B cell (primary cell): ENCODE measurements at regions not wholly inside any gene's neighbourhood (a gene's known extent, or its start where the extent isn't known, plus 50 kb on each side); places are given as distances from the start of the nearest gene placed in this dataset.

Source experiments
- ATAC-seq: fragments of 200-7000 bp; cut with Tn5 transposase; one replicate; pipeline ENCODE4 v1.10.0; 2021; ENCODE audit warnings: low read depth, mild to moderate bottlenecking, moderate number of reproducible peaks, moderate library complexity
- CTCF ChIA-PET: fragments of 350-600 bp; sonication (Branson Sonifier 250); formaldehyde crosslinking; loops from one replicate; lab custom pipeline; 2021; ENCODE audit warnings: antibody characterized with exemption, inconsistent platforms; lab: Charles Lee
- POLR2A ChIA-PET: fragments of 350-600 bp; sonication (Branson Sonifier 250); formaldehyde crosslinking; loops from one replicate; lab custom pipeline; 2021; ENCODE audit warnings: antibody characterized with exemption; lab: Charles Lee
- DNase-seq: peaks from one replicate; pipeline ENCODE4 v3.0.0; 2013
- H2AFZ ChIP-seq: 2 replicates; pipeline ENCODE4 v1.6.1; 2012; ENCODE audit warnings: mild to moderate bottlenecking, low read depth, low read length; ENCODE audit not compliant: insufficient read depth, poor library complexity, severe bottlenecking
- H3K27ac ChIP-seq, 2 donors: 1 replicate in 1 of 2; 2 replicates in 1 of 2; pipeline ENCODE4 v1.5.1; 2012 to 2013; ENCODE audit warnings: low read length in 2 of 2, mild to moderate bottlenecking in 2 of 2, moderate library complexity in 1 of 2
- H3K27me3 ChIP-seq, 4 experiments: fragments of 200-600 bp in 1 of 4; sonication (generic) in 1 of 4; replicated peaks in 1 of 4; 1 replicate in 2 of 4; 2 replicates in 2 of 4; pipeline versions ENCODE4 v1.6.1 to v1.7.0; 2013 to 2016; ENCODE audit warnings: low read length in 3 of 4, mild to moderate bottlenecking in 2 of 4, mixed read lengths in 1 of 4, moderate library complexity in 1 of 4; ENCODE audit not compliant: insufficient read depth in 4 of 4, control insufficient read depth in 3 of 4; ENCODE audit errors: control extremely low read depth in 1 of 4
- H3K36me3 ChIP-seq, 2 experiments: replicated peaks in 1 of 2; 1 replicate in 1 of 2; 2 replicates in 1 of 2; pipeline versions ENCODE4 v1.6.1 to v1.7.1; 2013; ENCODE audit warnings: low read length in 1 of 2; ENCODE audit not compliant: insufficient read depth in 2 of 2, control insufficient read depth in 1 of 2; ENCODE audit errors: control extremely low read depth in 1 of 2, extremely low read depth in 1 of 2
- H3K4me1 ChIP-seq, 2 donors: fragments of 200-600 bp in 1 of 2; sonication (generic) in 1 of 2; 1 replicate in 1 of 2; 2 replicates in 1 of 2; pipeline versions ENCODE4 v1.5.1 to v1.6.1; 2013 to 2017; ENCODE audit warnings: low read length in 2 of 2; ENCODE audit not compliant: control insufficient read depth in 2 of 2, insufficient read depth in 2 of 2
- H3K4me2 ChIP-seq: replicated peaks from 2 replicates; pipeline ENCODE3; 2012; ENCODE audit warnings: mild to moderate bottlenecking, low read depth, low read length; ENCODE audit not compliant: poor library complexity, severe bottlenecking
- H3K4me3 ChIP-seq, 5 experiments: fragments of 200-600 bp in 1 of 5; sonication (generic) in 1 of 5; 1 replicate in 3 of 5; 2 replicates in 2 of 5; pipeline versions ENCODE4 v1.5.1 to v1.7.0; 2011 to 2016; ENCODE audit warnings: low read length in 4 of 5, mild to moderate bottlenecking in 4 of 5, low read depth in 2 of 5, control low read depth in 1 of 5, moderate library complexity in 1 of 5; ENCODE audit not compliant: insufficient read depth in 1 of 5; ENCODE audit errors: control extremely low read depth in 1 of 5, extremely low read depth in 1 of 5
- H3K79me2 ChIP-seq: fragments of 200-600 bp; sonication (generic); one replicate; pipeline ENCODE4 v1.6.0; 2016; ENCODE audit warnings: low read length; ENCODE audit not compliant: control insufficient read depth, insufficient read depth
- H3K9ac ChIP-seq: fragments of 200-600 bp; sonication (generic); 2 replicates; pipeline ENCODE4 v1.6.1; 2017; ENCODE audit warnings: mild to moderate bottlenecking, low read length, moderate library complexity
- H3K9me3 ChIP-seq, 3 donors: one replicate each; pipeline versions ENCODE4 v1.6.1 to v1.7.1; 2013; ENCODE audit warnings: low read length in 2 of 3; ENCODE audit not compliant: control insufficient read depth in 2 of 3, insufficient read depth in 1 of 3; ENCODE audit errors: control extremely low read depth in 1 of 3
- H4K20me1 ChIP-seq: 2 replicates; pipeline ENCODE4 v1.6.0; 2012; ENCODE audit warnings: mild to moderate bottlenecking, low read length; ENCODE audit not compliant: insufficient read depth, control insufficient read depth, poor library complexity, severe bottlenecking
- H3K27ac Mint-ChIP-seq: one replicate; pipeline ENCODE4 v1.8.0; 2021; ENCODE audit warnings: mixed read lengths
- H3K27me3 Mint-ChIP-seq: one replicate; pipeline ENCODE4 v1.8.0; 2021; ENCODE audit warnings: mixed read lengths
- H3K4me1 Mint-ChIP-seq: one replicate; pipeline ENCODE4 v1.8.0; 2021; ENCODE audit warnings: mixed read lengths
- H3K4me3 Mint-ChIP-seq: one replicate; pipeline ENCODE4 v1.8.0; 2021; ENCODE audit warnings: mixed read lengths
- H3K9me3 Mint-ChIP-seq: one replicate; pipeline ENCODE4 v1.8.0; 2022; ENCODE audit warnings: mixed read lengths; ENCODE audit not compliant: insufficient read depth
- CTCF ChIP-seq: fragments of 200-600 bp; IDR thresholded peaks from one replicate; pipeline ENCODE4 v1.8.0; 2022; ENCODE audit warnings: antibody characterized with exemption, mild to moderate bottlenecking
- EZH2 ChIP-seq: IDR thresholded peaks from 2 replicates; pipeline ENCODE4 v1.6.1; 2012; ENCODE audit warnings: borderline replicate concordance, low read depth, mild to moderate bottlenecking, moderate library complexity, low read length; ENCODE audit not compliant: insufficient read depth, poor library complexity, severe bottlenecking
- WGBS: methylation state at CpG from one replicate; pipeline ENCODE4 v1.1.5; 2013; ENCODE audit warnings: missing lambda C conversion rate; ENCODE audit not compliant: insufficient coverage; 5-methylcytosine and 5-hydroxymethylcytosine counted together
- intact Hi-C: fragments of 100-400 bp; cut with micrococcal nuclease; formaldehyde crosslinking; loops from one replicate; pipeline ENCODE4 v1.10.0; 2022

- Histone ChIP-seq H2AFZ (no peak overlapping the region), H3K9me3 (peaks cover 0 to 6% (median 0%) of the 10 kb centered on the region in 3 donors), H3K36me3 (no peaks in the 10 kb centered on the region), H3K79me2 (no peaks in the 10 kb centered on the region), H3K4me2 (no peak overlapping the region), H3K4me3 (no peak overlapping the region), H3K27me3 (peaks cover 0 to 10% (median 0%) of the 10 kb centered on the region in 4 experiments), H3K4me1 (no peaks in the 10 kb centered on the region), H3K9ac (no peak overlapping the region), H3K27ac (no peak overlapping the region), H4K20me1 (no peaks in the 10 kb centered on the region)
- DNase-seq (no peak), ATAC-seq (no peak)
- no peaks in the 10 kb centered on the region for H3K4me1 Mint-ChIP-seq
- ChIA-PET POLR2A (no interaction called here), CTCF (no interaction called here)
- H3K27me3 Mint-ChIP-seq = peaks cover 46% of the 10 kb centered on the region
- no peak overlapping the region for H3K27ac Mint-ChIP-seq
- no CpG with 5 or more reads among the region's 4 CpGs for WGBS
- no peak for TF ChIP-seq EZH2
- no peak for TF ChIP-seq CTCF
- peaks cover 4% of the 10 kb centered on the region for H3K9me3 Mint-ChIP-seq
- no peak overlapping the region for H3K4me3 Mint-ChIP-seq
- intact Hi-C loops = no loop called here
Measured at GRCh38 chr1:38656726-38657125, 202.8 kb downstream of the RRAGC start.

- H3K27me3 Mint-ChIP-seq = peaks cover 39% of the 10 kb centered on the region
- H3K27ac Mint-ChIP-seq = no peak overlapping the region
- H3K4me3 Mint-ChIP-seq = no peak overlapping the region
- ChIA-PET CTCF (no interaction called here), POLR2A (no interaction called here)
- ATAC-seq = no peak
- no peaks in the 10 kb centered on the region for H3K4me1 Mint-ChIP-seq
- Histone ChIP-seq H4K20me1 (no peaks in the 10 kb centered on the region), H3K4me3 (no peak overlapping the region), H3K27ac (no peak overlapping the region), H3K36me3 (no peaks in the 10 kb centered on the region), H3K9ac (no peak overlapping the region), H3K4me1 (no peaks in the 10 kb centered on the region), H3K4me2 (no peak overlapping the region), H2AFZ (no peak overlapping the region), H3K9me3 (no peaks in the 10 kb centered on the region), H3K79me2 (no peaks in the 10 kb centered on the region), H3K27me3 (peaks cover 0 to 4% (median 1%) of the 10 kb centered on the region in 4 experiments)
- DNase-seq = no peak
- intact Hi-C loops = no loop called here
- TF ChIP-seq CTCF (no peak), EZH2 (no peak)
- H3K9me3 Mint-ChIP-seq = no peaks in the 10 kb centered on the region
- WGBS = no CpG with 5 or more reads among the region's 1 CpG
Measured at GRCh38 chr1:38652217-38652616, 207.4 kb downstream of the RRAGC start.
